Ishikawa (cell line): ENCODE measurements at regions not wholly inside any gene's neighbourhood (a gene's known extent, or its start where the extent isn't known, plus 50 kb on each side); places are given as distances from the start of the nearest gene placed in this dataset.

Source experiments
- CEBPB ChIP-seq: IDR thresholded peaks from 2 replicates; pipeline ENCODE4 v1.6.1; 2012
- CREB1 ChIP-seq: IDR thresholded peaks from 2 replicates; pipeline ENCODE4 v1.6.1; 2012; ENCODE audit warnings: low read depth
- EGR1 ChIP-seq: IDR thresholded peaks from 2 replicates; pipeline ENCODE4 v1.6.1; 2012
- EP300 ChIP-seq: IDR thresholded peaks from 2 replicates; pipeline ENCODE4 v1.6.1; 2012; ENCODE audit warnings: borderline replicate concordance
- RAD21 ChIP-seq: IDR thresholded peaks from 2 replicates; pipeline ENCODE4 v1.6.1; 2012; ENCODE audit warnings: low read depth
- REST ChIP-seq: IDR thresholded peaks from 2 replicates; pipeline ENCODE4 v1.6.1; 2012; ENCODE audit warnings: low read depth, mild to moderate bottlenecking
- TAF1 ChIP-seq: IDR thresholded peaks from 2 replicates; pipeline ENCODE4 v1.6.1; 2012; ENCODE audit warnings: low read depth, mild to moderate bottlenecking
- TEAD4 ChIP-seq: IDR thresholded peaks from 2 replicates; pipeline ENCODE4 v1.6.1; 2012
- USF1 ChIP-seq: IDR thresholded peaks from 2 replicates; pipeline ENCODE4 v1.6.1; 2012
- YY1 ChIP-seq: IDR thresholded peaks from 2 replicates; pipeline ENCODE4 v1.6.1; 2012; ENCODE audit warnings: low read depth
- ZBTB7A ChIP-seq: IDR thresholded peaks from 2 replicates; pipeline ENCODE4 v1.6.1; 2012; ENCODE audit warnings: low read depth
- TF ChIP-seq, protein P1 (sequence below): IDR thresholded peaks from 2 replicates; pipeline ENCODE4 v1.6.1; 2012

GRCh38 chr2:53177327-53177726 is 590.3 kb upstream of the CHAC2 start:
- TF ChIP-seq EGR1 (no peak), ZBTB7A (no peak), CREB1 (no peak), TEAD4 (no peak), TAF1 (no peak), EP300 (no peak), REST (no peak), CEBPB (no peak), YY1 (no peak), RAD21 (no peak), USF1 (no peak)
- TF ChIP-seq, protein P1, sequence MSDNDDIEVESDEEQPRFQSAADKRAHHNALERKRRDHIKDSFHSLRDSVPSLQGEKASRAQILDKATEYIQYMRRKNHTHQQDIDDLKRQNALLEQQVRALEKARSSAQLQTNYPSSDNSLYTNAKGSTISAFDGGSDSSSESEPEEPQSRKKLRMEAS: no peak
